ENCODE measurements at regions not wholly inside any gene's neighbourhood (a gene's known extent, or its start where the extent isn't known, plus 50 kb on each side); places are given as distances from the start of the nearest gene placed in this dataset.

- intact Hi-C loops (cut with micrococcal nuclease), result no loop called here
- CTCF ChIA-PET (ENCODE audit: partially characterized antibody), result interaction anchor here (1.7 kb wide), 1 partner anchor 138 kb away, joined by 3 read pairs; no protein-coding TSS in a partner anchor
- H3K4me3 Mint-ChIP-seq, result no peak overlapping the region
Observed at GRCh38 chr12:116384175-116384574, 106.7 kb upstream of the MED13L start.

GRCh38 chr12:116384691-116385485, 107.4 kb upstream of the MED13L start:
- no peaks in the 10 kb centered on the region for H3K4me1 ChIP-seq (ENCODE audit: insufficient read depth, low read length)
- H3K4me3 Mint-ChIP-seq, result no peak overlapping the region
- H3K27me3 Mint-ChIP-seq, result peaks cover 8 to 9% of the 10 kb centered on the region in 2 donors
- DNase-seq, result no peak
- no peaks in the 10 kb centered on the region for H3K9me3 Mint-ChIP-seq
- no peaks in the 10 kb centered on the region for H3K36me3 Mint-ChIP-seq
- H3K36me3 ChIP-seq (ENCODE audit: insufficient read depth, low read length), result no peaks in the 10 kb centered on the region
- H3K9me3 ChIP-seq (ENCODE audit: control insufficient read depth in 1 of 2, low read length in 2 of 2), result no peaks in the 10 kb centered on the region
- intact Hi-C loops (cut with micrococcal nuclease), result no loop called here
- no peak overlapping the region for H3K4me3 ChIP-seq (ENCODE audit: low read length in 2 of 2)
- H3K4me1 Mint-ChIP-seq, result peaks cover 0 to 4% (median 0%) of the 10 kb centered on the region in 4 donors
- no peak overlapping the region for H3K27ac ChIP-seq (ENCODE audit: low read depth, low read length)
- no peak overlapping the region for H3K27ac Mint-ChIP-seq
- no peaks in the 10 kb centered on the region for H3K27me3 ChIP-seq (ENCODE audit: insufficient read depth, low read length)
- POLR2A ChIA-PET (ENCODE audit: partially characterized antibody), result no interaction called here
- CTCF ChIA-PET (ENCODE audit: partially characterized antibody), result interaction anchor here (0.6 to 1.7 kb wide), 3 partner anchors 39 to 147 kb away, joined by 3 to 7 read pairs (median 3); no protein-coding TSS in a partner anchor

More at GRCh38 chr12:116384175-116384574, 106.7 kb upstream of the MED13L start:
- POLR2A ChIA-PET (ENCODE audit: partially characterized antibody), result no interaction called here
- Mint-ChIP-seq H3K27ac (no peak overlapping the region), H3K9me3 (no peaks in the 10 kb centered on the region), H3K27me3 (peaks cover 5 to 8% of the 10 kb centered on the region in 2 donors), H3K36me3 (no peaks in the 10 kb centered on the region), H3K4me1 (peaks cover 0 to 4% (median 0%) of the 10 kb centered on the region in 4 donors)
- Histone ChIP-seq H3K36me3 (ENCODE audit: insufficient read depth, low read length) (no peaks in the 10 kb centered on the region), H3K4me1 (ENCODE audit: insufficient read depth, low read length) (no peaks in the 10 kb centered on the region), H3K9me3 (ENCODE audit: control insufficient read depth in 1 of 2, low read length in 2 of 2) (no peaks in the 10 kb centered on the region), H3K27me3 (ENCODE audit: insufficient read depth, low read length) (no peaks in the 10 kb centered on the region), H3K27ac (ENCODE audit: low read depth, low read length) (no peak overlapping the region), H3K4me3 (ENCODE audit: low read length in 2 of 2) (no peak overlapping the region)
- DNase-seq, result no peak

GRCh38 chr12:116385486-116386217, 108.2 kb upstream of the MED13L start:
- Histone ChIP-seq H3K4me3 (ENCODE audit: low read length in 2 of 2) (no peak overlapping the region), H3K36me3 (ENCODE audit: insufficient read depth, low read length) (no peaks in the 10 kb centered on the region), H3K27ac (ENCODE audit: low read depth, low read length) (no peak overlapping the region), H3K27me3 (ENCODE audit: insufficient read depth, low read length) (no peaks in the 10 kb centered on the region), H3K4me1 (ENCODE audit: insufficient read depth, low read length) (no peaks in the 10 kb centered on the region), H3K9me3 (ENCODE audit: control insufficient read depth in 1 of 2, low read length in 2 of 2) (no peaks in the 10 kb centered on the region)
- ChIA-PET POLR2A (ENCODE audit: partially characterized antibody) (no interaction called here), CTCF (ENCODE audit: partially characterized antibody) (interaction anchor here (0.6 kb wide), 1 partner anchor 147 kb away, joined by 3 read pairs; no protein-coding TSS in a partner anchor)
- Mint-ChIP-seq H3K27ac (no peak overlapping the region), H3K9me3 (peaks cover 0 to 3% (median 0%) of the 10 kb centered on the region in 8 donors), H3K4me3 (no peak overlapping the region), H3K36me3 (no peaks in the 10 kb centered on the region), H3K27me3 (peaks cover 8 to 9% of the 10 kb centered on the region in 2 donors), H3K4me1 (peaks cover 0 to 4% (median 0%) of the 10 kb centered on the region in 4 donors)
- intact Hi-C loops (cut with micrococcal nuclease), result no loop called here
- DNase-seq, result no peak

- no peaks in the 10 kb centered on the region for H3K9me3 ChIP-seq (ENCODE audit: control insufficient read depth in 1 of 2, low read length in 2 of 2)
- H3K36me3 ChIP-seq (ENCODE audit: insufficient read depth, low read length), result no peaks in the 10 kb centered on the region
- Mint-ChIP-seq H3K4me1 (peaks cover 0 to 10% (median 1%) of the 10 kb centered on the region in 4 donors), H3K36me3 (no peaks in the 10 kb centered on the region), H3K9me3 (peaks cover 0 to 4% (median 0%) of the 10 kb centered on the region in 8 donors), H3K27ac (no peak overlapping the region), H3K4me3 (no peak overlapping the region), H3K27me3 (peaks cover 4 to 5% of the 10 kb centered on the region in 2 donors)
- H3K27me3 ChIP-seq (ENCODE audit: insufficient read depth, low read length), result no peaks in the 10 kb centered on the region
- no peaks in the 10 kb centered on the region for H3K4me1 ChIP-seq (ENCODE audit: insufficient read depth, low read length)
- H3K4me3 ChIP-seq (ENCODE audit: low read length in 2 of 2), result no peak overlapping the region
- ChIA-PET CTCF (ENCODE audit: partially characterized antibody) (no interaction called here), POLR2A (ENCODE audit: partially characterized antibody) (no interaction called here)
- intact Hi-C loops (cut with micrococcal nuclease), result no loop called here
- no peak for DNase-seq
- no peak overlapping the region for H3K27ac ChIP-seq (ENCODE audit: low read depth, low read length)
Observed at GRCh38 chr12:116389326-116389725, 111.8 kb upstream of the MED13L start.

- intact Hi-C loops (cut with micrococcal nuclease), result no loop called here
- no peak for DNase-seq
- H3K27ac Mint-ChIP-seq, result no peak overlapping the region
- peaks cover 4 to 5% of the 10 kb centered on the region in 2 donors for H3K27me3 Mint-ChIP-seq
- Histone ChIP-seq H3K36me3 (ENCODE audit: insufficient read depth, low read length) (no peaks in the 10 kb centered on the region), H3K9me3 (ENCODE audit: control insufficient read depth in 1 of 2, low read length in 2 of 2) (no peaks in the 10 kb centered on the region), H3K4me3 (ENCODE audit: low read length in 2 of 2) (no peak overlapping the region), H3K27ac (ENCODE audit: low read depth, low read length) (no peak overlapping the region), H3K4me1 (ENCODE audit: insufficient read depth, low read length) (no peaks in the 10 kb centered on the region), H3K27me3 (ENCODE audit: insufficient read depth, low read length) (no peaks in the 10 kb centered on the region)
- ChIA-PET CTCF (ENCODE audit: partially characterized antibody) (interaction anchor here (1.7 kb wide), 1 partner anchor 52 kb away, joined by 3 read pairs; no protein-coding TSS in a partner anchor), POLR2A (ENCODE audit: partially characterized antibody) (no interaction called here)
- no peaks in the 10 kb centered on the region for H3K36me3 Mint-ChIP-seq
- H3K9me3 Mint-ChIP-seq, result peaks cover 0 to 4% (median 0%) of the 10 kb centered on the region in 8 donors
- H3K4me1 Mint-ChIP-seq, result peaks cover 0 to 10% (median 2%) of the 10 kb centered on the region in 4 donors
- H3K4me3 Mint-ChIP-seq, result no peak overlapping the region
Observed at GRCh38 chr12:116389990-116390389, 112.5 kb upstream of the MED13L start.

GRCh38 chr12:116390401-116391335, 113.2 kb upstream of the MED13L start:
- ChIA-PET POLR2A (ENCODE audit: partially characterized antibody) (no interaction called here), CTCF (ENCODE audit: partially characterized antibody) (interaction anchor here (1.7 kb wide), 1 partner anchor 53 kb away, joined by 3 read pairs; no protein-coding TSS in a partner anchor)
- Mint-ChIP-seq H3K27me3 (peaks cover 4 to 5% of the 10 kb centered on the region in 2 donors), H3K4me1 (peaks cover 0 to 10% (median 2%) of the 10 kb centered on the region in 4 donors), H3K27ac (no peak overlapping the region), H3K4me3 (no peak overlapping the region), H3K9me3 (peaks cover 0 to 4% (median 0%) of the 10 kb centered on the region in 8 donors), H3K36me3 (no peaks in the 10 kb centered on the region)
- intact Hi-C loops (cut with micrococcal nuclease), result no loop called here
- Histone ChIP-seq H3K27ac (ENCODE audit: low read depth, low read length) (no peak overlapping the region), H3K9me3 (ENCODE audit: control insufficient read depth in 1 of 2, low read length in 2 of 2) (no peaks in the 10 kb centered on the region), H3K4me3 (ENCODE audit: low read length in 2 of 2) (no peak overlapping the region), H3K27me3 (ENCODE audit: insufficient read depth, low read length) (no peaks in the 10 kb centered on the region), H3K36me3 (ENCODE audit: insufficient read depth, low read length) (no peaks in the 10 kb centered on the region), H3K4me1 (ENCODE audit: insufficient read depth, low read length) (no peaks in the 10 kb centered on the region)
- no peak for DNase-seq
